Neural progenitor cell (in vitro differentiated cells): ENCODE measurements at regions not wholly inside any gene's neighbourhood (a gene's known extent, or its start where the extent isn't known, plus 50 kb on each side); places are given as distances from the start of the nearest gene placed in this dataset.
"Not testable (repeated sequence)": the region's sequence is repeated elsewhere in the genome, so short reads cannot be mapped to it uniquely, and the experiment has no call there.

Experiments used
- DNase-seq: peaks from one replicate; pipeline ENCODE4 v3.0.0-alpha.2; 2016; ENCODE audit warnings: low spot score
- H2AFZ ChIP-seq: fragments of 200-600 bp; sonication (generic); replicated peaks from 2 replicates; pipeline ENCODE4 v1.6.1; 2016; ENCODE audit warnings: antibody characterized with exemption
- H3F3A ChIP-seq: fragments of 200-600 bp; sonication (generic); 2 replicates; pipeline ENCODE4 v1.6.1; 2016; ENCODE audit warnings: antibody characterized with exemption, low read depth
- H3K27ac ChIP-seq: fragments of 200-600 bp; sonication (generic); 2 replicates; pipeline ENCODE4 v1.5.1; 2016; ENCODE audit warnings: mild to moderate bottlenecking
- H3K27me3 ChIP-seq: fragments of 200-600 bp; sonication (generic); 2 replicates; pipeline ENCODE4 v1.6.1; 2016; ENCODE audit warnings: mild to moderate bottlenecking, moderate library complexity
- H3K36me3 ChIP-seq: fragments of 200-600 bp; sonication (generic); 2 replicates; pipeline ENCODE4 v1.5.1; 2016
- H3K4me1 ChIP-seq: fragments of 200-600 bp; sonication (generic); 2 replicates; pipeline ENCODE4 v1.6.1; 2016; ENCODE audit warnings: mixed run types
- H3K4me2 ChIP-seq: fragments of 200-600 bp; sonication (generic); 2 replicates; pipeline ENCODE4 v1.6.1; 2016
- H3K4me3 ChIP-seq: fragments of 200-600 bp; sonication (generic); 2 replicates; pipeline ENCODE4 v1.5.1; 2016
- H3K79me2 ChIP-seq: fragments of 200-600 bp; sonication (generic); 2 replicates; pipeline ENCODE4 v1.6.1; 2016; ENCODE audit warnings: low read depth
- H3K9ac ChIP-seq: fragments of 200-600 bp; sonication (generic); 2 replicates; pipeline ENCODE4 v1.6.1; 2016
- H3K9me3 ChIP-seq: fragments of 200-600 bp; sonication (generic); 2 replicates; pipeline ENCODE4 v1.5.1; 2016; ENCODE audit warnings: low read depth
- H4K20me1 ChIP-seq: fragments of 200-600 bp; sonication (generic); 2 replicates; pipeline ENCODE4 v1.6.1; 2016; ENCODE audit warnings: low read depth
- H3K27ac Mint-ChIP-seq: 3 replicates; pipeline ENCODE4 v1.8.0; 2021; ENCODE audit warnings: mixed read lengths
- H3K27me3 Mint-ChIP-seq: 2 replicates; pipeline ENCODE4 v1.8.0; 2022; ENCODE audit warnings: low read depth, mild to moderate bottlenecking, inconsistent platforms, moderate library complexity, mixed read lengths; ENCODE audit not compliant: insufficient read depth
- H3K36me3 Mint-ChIP-seq: 3 replicates; pipeline ENCODE4 v1.8.0; 2021; ENCODE audit warnings: mixed read lengths
- H3K4me1 Mint-ChIP-seq: 3 replicates; pipeline ENCODE4 v1.8.0; 2021; ENCODE audit warnings: mixed read lengths
- H3K4me3 Mint-ChIP-seq: 3 replicates; pipeline ENCODE4 v1.8.0; 2021; ENCODE audit warnings: mild to moderate bottlenecking, moderate library complexity, mixed read lengths
- H3K9me3 Mint-ChIP-seq: 3 replicates; pipeline ENCODE4 v1.8.0; 2020; ENCODE audit warnings: mixed read lengths
- EZH2 ChIP-seq: fragments of 200-600 bp; sonication (generic); IDR thresholded peaks from 2 replicates; pipeline ENCODE4 v1.6.1; 2017; ENCODE audit warnings: antibody characterized with exemption, mild to moderate bottlenecking, moderate library complexity
- EZH2phosphoT487 ChIP-seq: fragments of 200-600 bp; sonication (generic); IDR thresholded peaks from 2 replicates; pipeline ENCODE4 v1.6.1; 2017; ENCODE audit warnings: antibody characterized with exemption
- TF ChIP-seq, protein P1 (sequence below): fragments of 200-600 bp; sonication (generic); IDR thresholded peaks from 2 replicates; pipeline ENCODE4 v1.5.1; 2017; ENCODE audit warnings: antibody characterized with exemption, mild to moderate bottlenecking

DNA sequence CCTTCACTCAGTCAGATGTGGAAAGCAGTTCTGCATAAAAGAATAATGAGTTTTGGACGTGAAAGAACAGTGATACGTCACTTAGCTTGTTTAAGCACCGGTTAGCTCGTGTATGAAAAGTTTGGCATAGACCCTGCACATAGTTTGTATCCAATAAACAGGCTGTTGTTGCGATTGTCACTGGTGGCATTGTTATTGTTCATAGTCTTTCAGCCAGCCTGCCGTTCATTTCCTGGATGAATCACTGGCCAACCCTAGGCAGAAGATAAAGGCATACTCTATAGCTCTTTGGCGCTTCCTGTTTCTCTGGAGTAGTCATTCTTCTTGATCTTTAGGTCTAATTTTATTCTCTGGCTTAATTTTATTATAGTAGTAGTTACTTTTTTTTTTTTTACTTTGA is 57.8 kb upstream of the ANKRD30A start:
- no peak overlapping the region for H3K4me2 ChIP-seq
- H3K4me1 ChIP-seq = no peaks in the 10 kb centered on the region
- H3K79me2 ChIP-seq = no peaks in the 10 kb centered on the region
- no peaks in the 10 kb centered on the region for H4K20me1 ChIP-seq
- H3K27ac ChIP-seq = no peak overlapping the region
- Mint-ChIP-seq H3K36me3 (no peaks in the 10 kb centered on the region), H3K4me3 (no peak overlapping the region), H3K27me3 (no peaks in the 10 kb centered on the region), H3K9me3 (peaks cover 25% of the 10 kb centered on the region), H3K27ac (no peak overlapping the region), H3K4me1 (no peaks in the 10 kb centered on the region)
- H3K9ac ChIP-seq = no peak overlapping the region
- no peaks in the 10 kb centered on the region for H3F3A ChIP-seq
- no peaks in the 10 kb centered on the region for H3K36me3 ChIP-seq
- no peak overlapping the region for H3K4me3 ChIP-seq
- no peaks in the 10 kb centered on the region for H3K27me3 ChIP-seq
- no peak for TF ChIP-seq EZH2
- no peak for TF ChIP-seq EZH2phosphoT487
- TF ChIP-seq, protein P1, sequence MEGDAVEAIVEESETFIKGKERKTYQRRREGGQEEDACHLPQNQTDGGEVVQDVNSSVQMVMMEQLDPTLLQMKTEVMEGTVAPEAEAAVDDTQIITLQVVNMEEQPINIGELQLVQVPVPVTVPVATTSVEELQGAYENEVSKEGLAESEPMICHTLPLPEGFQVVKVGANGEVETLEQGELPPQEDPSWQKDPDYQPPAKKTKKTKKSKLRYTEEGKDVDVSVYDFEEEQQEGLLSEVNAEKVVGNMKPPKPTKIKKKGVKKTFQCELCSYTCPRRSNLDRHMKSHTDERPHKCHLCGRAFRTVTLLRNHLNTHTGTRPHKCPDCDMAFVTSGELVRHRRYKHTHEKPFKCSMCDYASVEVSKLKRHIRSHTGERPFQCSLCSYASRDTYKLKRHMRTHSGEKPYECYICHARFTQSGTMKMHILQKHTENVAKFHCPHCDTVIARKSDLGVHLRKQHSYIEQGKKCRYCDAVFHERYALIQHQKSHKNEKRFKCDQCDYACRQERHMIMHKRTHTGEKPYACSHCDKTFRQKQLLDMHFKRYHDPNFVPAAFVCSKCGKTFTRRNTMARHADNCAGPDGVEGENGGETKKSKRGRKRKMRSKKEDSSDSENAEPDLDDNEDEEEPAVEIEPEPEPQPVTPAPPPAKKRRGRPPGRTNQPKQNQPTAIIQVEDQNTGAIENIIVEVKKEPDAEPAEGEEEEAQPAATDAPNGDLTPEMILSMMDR = no peak
- peaks cover 41% of the 10 kb centered on the region for H3K9me3 ChIP-seq
- no peak for DNase-seq
- H2AFZ ChIP-seq = no peak overlapping the region

DNA sequence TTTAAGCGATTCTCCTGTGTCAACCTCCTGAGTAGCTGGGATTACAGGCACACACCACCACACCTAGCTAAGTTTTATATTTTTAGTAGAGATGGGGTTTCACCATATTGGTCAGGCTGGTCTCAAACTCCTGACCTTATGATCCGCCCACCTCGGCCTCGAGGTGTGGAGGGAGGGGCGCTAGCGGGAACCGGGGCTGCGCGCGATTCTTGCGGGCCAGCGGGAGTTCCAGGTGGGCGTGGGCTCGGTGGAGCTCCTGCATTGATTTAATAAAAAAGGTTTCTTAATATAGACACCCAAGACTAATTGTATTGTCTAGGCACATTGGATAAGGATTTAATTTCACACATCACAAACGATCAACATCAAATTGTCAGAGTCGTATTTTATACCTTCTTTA is 63.1 kb upstream of the ANKRD30A start:
- not testable (repeated sequence) for H3K4me1 Mint-ChIP-seq, H3K9ac ChIP-seq, H3K79me2 ChIP-seq, H3K4me3 ChIP-seq, H2AFZ ChIP-seq, H3K36me3 Mint-ChIP-seq, H3K4me1 ChIP-seq, H3K36me3 ChIP-seq, H3K4me2 ChIP-seq, H3K27me3 ChIP-seq, H3F3A ChIP-seq, H4K20me1 ChIP-seq, H3K4me3 Mint-ChIP-seq, H3K27me3 Mint-ChIP-seq, DNase-seq, H3K27ac ChIP-seq, H3K27ac Mint-ChIP-seq
- H3K9me3 ChIP-seq = peaks cover 27% of the 10 kb centered on the region
- peaks cover 23% of the 10 kb centered on the region for H3K9me3 Mint-ChIP-seq

DNA sequence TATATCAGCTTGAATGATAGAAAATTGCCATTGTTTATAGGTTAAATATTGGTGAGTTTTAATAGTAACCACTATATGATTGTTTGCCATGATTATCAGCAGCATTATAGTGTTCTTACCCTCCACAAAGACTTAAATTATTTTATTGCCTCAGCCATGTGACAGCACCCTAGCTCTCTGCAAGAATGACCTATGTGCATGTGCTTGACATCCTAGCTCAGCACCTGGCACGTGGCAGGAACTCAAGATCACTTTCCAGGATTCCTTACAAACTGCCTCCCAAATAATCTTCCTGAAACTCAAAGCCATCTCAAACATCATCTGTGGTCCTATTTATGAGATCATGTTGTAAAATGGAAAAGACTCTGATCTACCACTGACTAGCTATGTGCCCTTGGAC is 68.1 kb upstream of the ANKRD30A start:
- Mint-ChIP-seq H3K9me3 (peaks cover 17% of the 10 kb centered on the region), H3K4me3 (no peak overlapping the region)
- TF ChIP-seq, protein P1 = no peak
- TF ChIP-seq EZH2 (no peak), EZH2phosphoT487 (no peak)

DNA sequence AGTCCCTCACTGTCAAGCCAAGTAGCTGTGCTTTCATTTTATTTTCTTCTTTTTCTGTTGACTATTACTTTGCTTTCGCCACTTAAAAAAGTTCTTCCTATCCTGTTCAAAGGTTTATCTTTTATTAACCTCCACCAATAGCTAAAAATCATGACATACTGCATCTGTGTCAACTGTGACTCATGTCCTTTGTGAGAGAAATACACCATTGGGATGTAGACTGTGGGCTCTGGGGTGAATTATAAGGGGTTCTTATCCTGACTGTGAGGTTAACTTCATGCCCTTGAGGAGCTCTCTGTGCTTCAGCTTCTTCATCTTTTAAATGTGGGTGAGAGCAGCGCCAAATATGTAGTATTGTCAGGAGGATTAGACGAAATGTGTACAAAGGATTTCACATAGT is 71.9 kb upstream of the ANKRD30A start:
- TF ChIP-seq EZH2 (no peak), EZH2phosphoT487 (no peak)
- TF ChIP-seq, protein P1 = no peak
- no peaks in the 10 kb centered on the region for H3K27me3 ChIP-seq
- no peak overlapping the region for H2AFZ ChIP-seq
- no peak for DNase-seq
- no peaks in the 10 kb centered on the region for H3K36me3 ChIP-seq
- H3K27ac ChIP-seq = no peak overlapping the region
- no peak overlapping the region for H3K27ac Mint-ChIP-seq
- no peaks in the 10 kb centered on the region for H3K4me1 ChIP-seq
- H4K20me1 ChIP-seq = no peaks in the 10 kb centered on the region
- no peaks in the 10 kb centered on the region for H3K4me1 Mint-ChIP-seq
- H3K9ac ChIP-seq = no peak overlapping the region
- peaks cover 2% of the 10 kb centered on the region for H3K27me3 Mint-ChIP-seq
- H3K4me2 ChIP-seq = no peak overlapping the region
- peaks cover 30% of the 10 kb centered on the region for H3K9me3 Mint-ChIP-seq
- no peaks in the 10 kb centered on the region for H3K36me3 Mint-ChIP-seq
- H3K4me3 ChIP-seq = no peak overlapping the region
- H3F3A ChIP-seq = no peaks in the 10 kb centered on the region
- no peaks in the 10 kb centered on the region for H3K79me2 ChIP-seq
- H3K4me3 Mint-ChIP-seq = no peak overlapping the region
- H3K9me3 ChIP-seq = peaks cover 27% of the 10 kb centered on the region

More for the DNA sequence above, 68.1 kb upstream of the ANKRD30A start:
- Histone ChIP-seq H2AFZ (no peak overlapping the region), H3K9me3 (peaks cover 34% of the 10 kb centered on the region), H3K27ac (no peak overlapping the region), H3F3A (no peaks in the 10 kb centered on the region), H3K9ac (no peak overlapping the region), H4K20me1 (no peaks in the 10 kb centered on the region), H3K4me1 (no peaks in the 10 kb centered on the region), H3K4me2 (no peak overlapping the region), H3K36me3 (no peaks in the 10 kb centered on the region), H3K79me2 (no peaks in the 10 kb centered on the region), H3K4me3 (no peak overlapping the region), H3K27me3 (no peaks in the 10 kb centered on the region)
- H3K27ac Mint-ChIP-seq = no peak overlapping the region
- H3K36me3 Mint-ChIP-seq = no peaks in the 10 kb centered on the region
- no peaks in the 10 kb centered on the region for H3K4me1 Mint-ChIP-seq
- no peaks in the 10 kb centered on the region for H3K27me3 Mint-ChIP-seq
- no peak for DNase-seq

DNA sequence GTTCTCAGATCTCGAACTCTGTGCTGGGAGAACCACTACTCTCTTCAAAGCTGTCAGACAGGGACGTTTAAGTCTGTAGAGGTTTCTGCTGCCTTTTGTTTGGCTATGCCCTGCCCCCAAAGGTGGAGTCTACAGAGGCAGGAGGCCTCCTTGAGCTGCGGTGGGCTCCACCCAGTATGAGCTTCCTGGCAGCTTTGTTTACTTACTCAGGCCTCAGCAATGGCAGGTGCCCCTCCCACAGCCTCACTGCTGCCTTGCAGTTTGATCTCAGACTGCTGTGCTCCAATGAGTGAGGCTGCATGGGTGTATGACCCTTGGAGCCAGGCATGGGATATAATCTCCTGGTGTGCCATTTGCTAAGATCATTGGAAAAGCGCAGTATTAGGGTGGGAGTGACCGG is 75.4 kb upstream of the ANKRD30A start:
- H3K4me3 ChIP-seq, H3K36me3 ChIP-seq, H3K4me1 Mint-ChIP-seq, H3K27ac ChIP-seq, H3K27me3 Mint-ChIP-seq, H3K4me1 ChIP-seq, H3K4me3 Mint-ChIP-seq, H3F3A ChIP-seq, H3K36me3 Mint-ChIP-seq, H2AFZ ChIP-seq, H3K27me3 ChIP-seq, DNase-seq, H4K20me1 ChIP-seq, H3K4me2 ChIP-seq, H3K27ac Mint-ChIP-seq, H3K9ac ChIP-seq, H3K79me2 ChIP-seq: not testable (repeated sequence)
- H3K9me3 Mint-ChIP-seq = peaks cover 46% of the 10 kb centered on the region
- peaks cover 14% of the 10 kb centered on the region for H3K9me3 ChIP-seq

DNA sequence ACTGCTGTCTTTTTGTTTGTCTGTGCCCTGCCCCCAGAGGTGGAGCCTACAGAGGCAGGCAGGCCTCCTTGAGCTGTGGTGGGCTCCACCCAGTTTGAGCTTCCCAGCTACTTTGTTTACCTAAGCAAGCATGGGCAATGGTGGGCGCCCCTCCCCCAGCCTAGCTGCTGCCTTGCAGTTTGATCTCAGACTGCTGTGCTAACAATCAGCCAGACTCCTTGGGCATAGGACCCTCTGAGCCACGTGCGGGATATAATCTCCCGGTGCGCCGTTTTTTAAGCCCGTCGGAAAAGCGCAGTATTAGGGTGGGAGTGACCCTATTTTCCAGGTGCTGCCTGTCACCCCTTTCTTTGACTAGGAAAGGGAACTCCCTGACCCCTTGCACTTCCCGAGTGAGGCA is 81.1 kb upstream of the ANKRD30A start:
- H3K27ac Mint-ChIP-seq, H3K4me2 ChIP-seq, H3K4me1 ChIP-seq, H3K4me3 Mint-ChIP-seq, H3K27ac ChIP-seq, H3K79me2 ChIP-seq, H2AFZ ChIP-seq, H3K4me1 Mint-ChIP-seq, H3F3A ChIP-seq, H4K20me1 ChIP-seq, H3K36me3 ChIP-seq, H3K9ac ChIP-seq, H3K4me3 ChIP-seq, DNase-seq, H3K36me3 Mint-ChIP-seq, H3K27me3 Mint-ChIP-seq, H3K27me3 ChIP-seq, H3K9me3 ChIP-seq: not testable (repeated sequence)
- H3K9me3 Mint-ChIP-seq = peaks cover 50% of the 10 kb centered on the region
